Right forelimb (tissue), 1 donor: ENCODE measurements at regions not wholly inside any gene's neighbourhood (a gene's known extent, or its start where the extent isn't known, plus 50 kb on each side); places are given as distances from the start of the nearest gene placed in this dataset.
"Not testable (repeated sequence)": the region's sequence is repeated elsewhere in the genome, so short reads cannot be mapped to it uniquely, and the experiment has no call there.

Source experiments
- DNase-seq: peaks from one replicate; pipeline ENCODE4 v3.0.0-alpha.2; 2018

- DNase-seq, result no peak
Observed at GRCh38 chrY:12360496-12360895, 340.5 kb upstream of the USP9Y start.

GRCh38 chrY:12365311-12365910 is 335.6 kb upstream of the USP9Y start:
- DNase-seq, result no peak

- not testable (repeated sequence) for DNase-seq
Observed at GRCh38 chrY:12374588-12374987, 326.4 kb upstream of the USP9Y start.

- not testable (repeated sequence) for DNase-seq
Observed at GRCh38 chrY:12391655-12392559, 309.1 kb upstream of the USP9Y start.

- no peak for DNase-seq
Observed at GRCh38 chrY:12393190-12393589, 307.8 kb upstream of the USP9Y start.

- not testable (repeated sequence) for DNase-seq
Observed at GRCh38 chrY:12395381-12396120, 305.5 kb upstream of the USP9Y start.

GRCh38 chrY:12403916-12404315 is 297.1 kb upstream of the USP9Y start:
- DNase-seq, result no peak

- DNase-seq, result no peak
Observed at GRCh38 chrY:12408236-12408635, 292.8 kb upstream of the USP9Y start.

GRCh38 chrY:12410696-12411095 is 290.3 kb upstream of the USP9Y start:
- DNase-seq, result no peak

GRCh38 chrY:12421072-12421787 is 279.8 kb upstream of the USP9Y start:
- peak; percentile 64 for DNase-seq

- no peak for DNase-seq
Observed at GRCh38 chrY:12421788-12422124, 279.3 kb upstream of the USP9Y start.

GRCh38 chrY:12422536-12422935 is 278.5 kb upstream of the USP9Y start:
- no peak for DNase-seq

GRCh38 chrY:12423416-12424252 is 277.4 kb upstream of the USP9Y start:
- DNase-seq, result no peak

- DNase-seq, result no peak
Observed at GRCh38 chrY:12425506-12425905, 275.5 kb upstream of the USP9Y start.

- no peak for DNase-seq
Observed at GRCh38 chrY:12427361-12427760, 273.7 kb upstream of the USP9Y start.

- DNase-seq, result no peak
Observed at GRCh38 chrY:12431546-12431945, 269.5 kb upstream of the USP9Y start.

GRCh38 chrY:12438823-12439222 is 262.2 kb upstream of the USP9Y start:
- DNase-seq, result not testable (repeated sequence)

- no peak for DNase-seq
Observed at GRCh38 chrY:12444200-12444599, 256.8 kb upstream of the USP9Y start.

GRCh38 chrY:12446486-12447265 is 254.4 kb upstream of the USP9Y start:
- not testable (repeated sequence) for DNase-seq

GRCh38 chrY:12448561-12448960 is 252.5 kb upstream of the USP9Y start:
- DNase-seq, result not testable (repeated sequence)

- DNase-seq, result not testable (repeated sequence)
Observed at GRCh38 chrY:12453318-12453717, 247.7 kb upstream of the USP9Y start.
